ENCODE measurements at regions not wholly inside any gene's neighbourhood (a gene's known extent, or its start where the extent isn't known, plus 50 kb on each side); places are given as distances from the start of the nearest gene placed in this dataset.
A peak's percentile ranks its signal among the peaks of the same experiment; 100 is the strongest.

DNA sequence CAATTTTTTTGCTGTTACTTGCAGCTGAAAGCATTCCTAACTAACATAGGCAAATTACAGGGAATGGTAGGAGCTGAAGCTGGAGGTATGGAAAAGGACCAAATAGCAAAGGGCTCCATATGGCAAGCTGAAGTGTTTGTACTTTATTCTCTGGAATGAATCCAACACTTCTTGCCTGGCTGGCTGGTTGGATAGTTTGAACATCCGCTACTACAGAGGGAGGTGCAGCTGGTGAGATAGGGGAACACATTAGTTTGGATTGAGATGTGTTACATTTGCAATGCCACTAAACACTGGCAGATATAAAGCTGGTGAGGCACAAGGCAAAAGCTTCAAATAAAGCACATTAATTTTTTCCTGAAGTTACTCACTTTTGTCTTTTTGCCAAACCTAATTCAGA lies 291.5 kb downstream of the SP3 start:
- FAIRE-seq, result no peak

DNA sequence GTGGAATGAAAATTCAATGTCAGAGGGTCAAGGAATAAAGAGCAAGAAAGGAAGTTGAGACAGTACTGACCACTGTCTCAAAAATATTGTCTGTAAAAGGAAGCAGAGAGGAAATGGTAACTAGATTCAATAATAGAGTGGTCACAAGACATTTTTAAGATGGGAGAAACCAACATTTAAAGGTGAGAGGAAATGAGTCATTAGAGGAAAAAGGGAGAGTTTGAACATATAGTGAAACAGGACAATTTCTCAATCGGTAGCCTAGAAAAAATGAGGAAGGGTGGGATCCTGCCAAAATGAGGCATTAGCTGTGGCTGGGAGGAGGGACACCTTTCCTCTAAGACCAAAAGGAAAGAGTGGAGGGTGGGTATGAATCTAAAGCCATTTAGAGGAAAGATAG lies 288.5 kb downstream of the SP3 start:
- FAIRE-seq, result no peak

DNA sequence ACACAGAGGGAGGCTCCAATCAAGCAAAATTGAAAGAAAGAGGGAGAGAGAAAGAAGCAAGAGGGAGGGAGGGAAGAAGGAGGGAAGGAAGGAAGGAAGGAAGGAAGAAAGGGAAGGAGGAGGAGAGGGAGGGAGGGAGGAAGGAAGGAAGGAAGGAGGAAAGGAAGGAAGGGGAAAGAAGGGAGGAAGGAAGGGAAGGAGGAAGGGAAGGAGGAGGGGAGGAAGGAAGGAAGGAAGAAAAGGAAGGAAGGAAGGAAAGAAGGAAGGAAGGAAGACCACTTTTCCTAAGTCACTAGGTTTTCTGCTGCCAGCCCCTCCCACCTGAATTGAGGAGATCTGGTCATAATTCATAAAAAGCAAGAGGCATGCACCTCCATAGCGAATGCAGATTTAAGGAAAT lies 287.0 kb downstream of the SP3 start:
- no peak for FAIRE-seq

DNA sequence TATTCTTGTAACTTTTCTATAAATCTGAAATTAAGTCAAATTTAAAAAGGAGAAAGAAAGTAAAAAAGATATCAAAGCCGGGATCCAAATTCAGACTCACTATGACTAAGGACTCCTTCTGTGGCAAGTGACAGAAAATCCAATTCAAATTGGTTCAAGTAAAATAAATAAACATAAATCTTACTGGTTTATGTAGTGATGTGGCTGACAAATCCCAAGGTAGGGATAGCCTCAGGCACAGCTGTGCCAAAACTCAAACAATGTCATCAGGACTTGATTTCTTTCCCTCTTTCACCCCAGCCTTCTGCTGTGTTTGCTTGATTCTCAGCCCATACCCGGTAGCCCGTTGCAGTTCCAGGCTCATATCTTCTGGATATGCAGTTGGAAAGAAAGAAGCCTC lies 284.6 kb downstream of the SP3 start:
- no peak for FAIRE-seq

DNA sequence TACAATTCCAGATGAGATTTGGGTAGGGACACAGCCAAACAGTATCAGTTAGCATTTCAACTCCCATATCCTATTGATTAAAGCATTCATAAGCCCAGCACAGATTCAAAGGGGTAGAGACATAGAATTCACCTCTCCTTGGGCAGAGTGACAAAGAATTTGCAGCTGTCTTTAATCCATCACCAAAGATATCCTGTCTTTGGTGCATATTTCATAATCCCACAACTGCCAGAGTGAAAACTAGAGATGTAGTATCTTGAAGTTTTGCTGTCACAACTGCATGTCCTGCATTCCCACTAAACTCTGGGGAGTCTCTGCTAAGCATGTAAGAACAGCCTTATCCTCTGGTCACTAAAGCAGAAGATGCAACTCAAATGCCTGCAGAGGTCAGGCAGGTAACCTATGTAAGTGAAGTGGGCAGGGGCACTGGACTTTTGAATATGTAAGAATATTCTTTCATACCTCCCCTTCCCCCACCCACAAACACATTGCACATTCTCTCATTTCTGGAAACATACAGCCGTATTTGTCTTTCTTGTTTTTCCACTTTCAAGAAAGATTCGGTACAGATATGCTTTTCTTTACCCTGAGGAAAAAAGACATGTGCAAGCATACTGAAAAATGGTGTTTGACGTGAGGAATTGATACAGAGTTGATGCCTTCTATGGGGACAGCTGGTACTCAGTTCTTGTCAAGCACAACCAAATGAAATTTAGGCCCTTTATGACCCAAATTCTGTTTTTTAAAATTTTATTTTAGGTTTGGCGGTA lies 283.1 kb downstream of the SP3 start:
- no peak for FAIRE-seq

DNA sequence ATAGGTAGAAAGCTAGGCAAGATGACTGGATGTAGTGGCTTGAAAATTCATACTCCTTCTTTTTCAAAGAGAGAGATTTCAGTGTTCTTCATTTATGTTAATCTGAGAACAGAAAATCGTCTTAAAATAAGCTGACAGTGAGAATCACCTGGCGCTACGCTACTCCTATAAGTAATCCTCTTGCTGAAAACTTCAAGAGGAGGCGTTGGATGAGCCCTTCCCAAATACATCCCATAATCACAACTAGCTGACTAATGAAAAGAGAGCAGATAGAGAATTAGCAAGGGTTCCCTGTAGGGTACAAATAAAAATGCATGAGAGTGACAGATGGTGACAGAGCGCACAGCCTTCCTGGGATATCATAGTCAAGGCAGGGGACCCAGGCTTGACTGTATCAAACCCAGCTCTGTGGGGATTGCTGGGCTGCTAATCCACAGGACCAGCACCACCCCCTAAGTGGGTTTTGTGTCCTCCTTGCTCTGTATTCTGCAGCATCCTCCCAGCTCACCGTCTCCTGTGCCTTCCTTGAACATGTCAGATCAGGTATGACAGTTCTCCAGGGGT lies 280.2 kb downstream of the SP3 start:
- FAIRE-seq, result no peak

DNA sequence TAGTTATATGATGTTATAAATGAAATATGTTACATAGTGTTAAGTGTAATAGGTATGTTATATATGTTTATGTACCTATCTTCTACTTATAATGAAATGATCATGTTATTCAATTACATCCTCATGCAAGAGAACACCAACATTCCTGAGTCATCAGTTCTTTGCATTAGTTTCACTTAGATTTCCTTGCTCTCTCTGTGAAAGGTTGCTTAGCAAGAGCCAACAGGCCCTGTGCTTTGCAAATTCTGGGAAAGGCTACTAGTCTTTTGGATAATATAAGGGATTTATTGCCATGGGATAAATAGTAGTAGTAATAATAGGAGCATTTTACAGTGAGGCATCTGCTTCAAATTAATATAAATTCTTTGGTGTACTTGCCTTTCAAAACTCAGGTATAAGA lies 274.8 kb downstream of the SP3 start:
- FAIRE-seq, result no peak

DNA sequence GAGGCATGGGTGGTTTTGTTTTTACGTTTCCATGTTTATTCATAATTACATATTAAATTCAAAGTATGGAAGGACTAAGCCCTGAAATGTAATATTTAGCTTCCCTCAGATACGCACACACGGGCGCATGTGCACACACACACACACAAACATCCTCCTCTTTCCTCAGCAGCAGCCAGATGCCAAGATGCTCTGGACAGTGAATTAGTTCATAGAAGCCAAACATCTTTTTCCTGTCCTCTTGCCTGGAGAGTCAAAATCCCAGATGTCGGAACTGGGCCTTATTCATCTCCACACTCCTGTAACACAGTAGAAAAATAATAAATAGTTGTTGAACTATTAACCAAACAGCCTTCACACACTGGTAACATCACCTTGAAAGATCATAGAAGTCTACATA lies 273.1 kb downstream of the SP3 start:
- no peak for FAIRE-seq

DNA sequence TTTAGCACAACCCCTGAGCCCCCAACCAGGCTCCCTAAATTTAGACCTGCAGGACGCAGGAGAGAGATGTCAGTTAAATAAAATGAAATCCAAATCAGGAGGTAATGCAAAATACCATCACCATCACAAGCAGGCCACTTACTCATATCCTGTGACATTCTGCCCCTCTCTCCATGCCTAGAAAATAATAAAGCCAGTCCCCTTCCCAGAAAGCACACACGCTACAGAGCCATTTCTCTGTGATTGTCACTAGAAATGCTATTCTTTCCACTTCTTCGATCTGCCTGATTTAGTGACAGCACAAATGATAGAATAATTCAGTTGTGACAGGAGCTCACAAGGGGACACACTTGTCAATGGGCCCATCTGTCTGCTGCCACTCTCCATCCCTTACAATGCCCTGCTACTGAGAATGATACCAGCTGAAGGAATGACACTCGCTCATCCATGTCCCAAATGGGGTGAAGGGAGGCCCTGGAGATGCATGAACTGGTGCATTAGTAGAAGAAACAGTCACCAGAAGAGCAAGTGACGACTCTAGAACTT lies 272.1 kb downstream of the SP3 start:
- no peak for FAIRE-seq

DNA sequence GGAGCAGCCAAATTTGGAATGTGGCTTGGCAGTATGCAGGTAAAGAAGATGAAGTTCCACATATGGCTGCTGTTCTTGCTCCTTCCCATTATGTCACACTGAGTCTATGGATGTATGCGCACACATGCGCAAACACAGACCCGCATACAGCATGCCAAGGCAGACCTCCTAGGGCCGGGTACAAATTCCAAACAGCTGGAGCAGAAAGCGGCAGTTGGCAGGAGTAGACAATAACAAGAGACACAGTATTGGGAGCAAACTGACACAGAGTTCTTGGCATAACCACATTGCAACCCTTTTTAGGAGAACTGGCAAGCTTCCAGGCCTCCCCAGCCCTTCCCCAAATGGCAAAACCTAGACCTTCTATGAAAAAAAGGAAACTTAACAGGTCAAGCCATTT lies 268.9 kb downstream of the SP3 start:
- no peak for FAIRE-seq

DNA sequence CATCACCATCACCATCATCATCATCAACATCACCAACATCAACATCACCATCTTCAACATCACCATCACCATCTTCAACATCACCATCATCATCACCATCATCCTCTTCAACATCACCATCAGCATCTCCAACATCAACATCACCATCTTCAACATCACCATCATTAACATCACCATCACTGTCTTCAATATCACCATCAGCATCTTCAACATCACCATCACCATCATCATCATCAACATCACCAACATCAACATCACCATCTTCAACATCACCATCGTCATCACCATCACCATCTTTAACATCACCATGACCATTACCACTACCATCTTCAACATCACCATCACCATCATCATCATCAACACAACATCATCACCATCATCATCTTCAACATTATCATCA lies 267.2 kb downstream of the SP3 start:
- FAIRE-seq, result no peak

DNA sequence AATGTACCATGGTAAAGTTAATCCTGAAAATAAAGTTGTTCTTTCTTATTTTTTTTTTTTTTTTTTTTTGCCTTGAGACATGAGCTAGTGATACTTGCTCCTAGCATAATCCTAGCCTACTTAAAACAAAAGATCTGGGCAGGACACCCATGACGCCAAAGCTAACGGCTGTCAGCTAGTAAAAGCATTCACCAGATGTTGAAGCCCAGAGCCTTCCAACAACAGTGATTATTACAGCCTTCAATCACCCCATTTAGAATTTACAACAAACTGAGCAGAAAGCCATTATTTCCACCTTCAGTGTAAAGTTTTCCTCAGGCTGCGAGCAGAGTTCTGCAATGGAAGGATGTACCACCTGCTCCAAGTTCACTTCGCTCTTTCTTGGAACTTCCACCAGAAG lies 259.5 kb downstream of the SP3 start:
- no peak for FAIRE-seq

DNA sequence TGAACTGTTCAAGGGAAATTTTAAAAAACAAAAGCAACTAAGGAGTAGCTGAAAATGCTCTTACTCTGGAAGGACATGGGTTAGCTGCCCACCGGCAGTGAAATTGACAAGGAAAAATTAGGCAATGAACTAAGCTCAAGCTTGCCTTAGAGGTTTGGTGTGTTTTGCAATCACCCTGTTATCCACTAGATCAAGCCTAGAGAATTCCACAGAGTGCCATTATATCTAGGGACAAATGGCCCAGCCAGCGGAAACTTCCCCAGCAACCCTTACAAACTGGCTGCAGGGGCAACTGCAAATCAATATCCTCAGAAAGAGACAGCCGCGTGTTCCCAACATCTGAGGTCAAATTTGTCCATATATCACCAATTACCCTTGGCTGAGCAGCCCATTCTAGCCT lies 258.2 kb downstream of the SP3 start:
- no peak for FAIRE-seq

DNA sequence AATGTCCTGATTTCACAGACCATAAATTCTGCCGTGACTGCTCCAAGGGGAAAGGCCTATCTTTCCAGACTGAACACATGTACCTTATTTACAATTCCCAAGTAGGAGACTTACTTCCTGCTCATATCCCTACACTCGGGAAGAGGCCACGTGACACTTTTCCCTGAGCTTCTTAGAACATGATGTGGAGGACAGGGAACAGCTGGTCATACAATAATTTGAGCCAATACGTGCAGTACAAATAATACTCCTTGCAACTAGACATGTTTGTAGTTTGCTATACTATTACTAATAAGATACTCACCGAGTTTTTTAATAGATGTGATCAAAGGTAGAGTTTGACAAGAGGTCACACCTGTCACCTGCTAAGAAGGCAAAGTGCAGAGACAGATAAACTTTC lies 256.4 kb downstream of the SP3 start:
- no peak for FAIRE-seq

DNA sequence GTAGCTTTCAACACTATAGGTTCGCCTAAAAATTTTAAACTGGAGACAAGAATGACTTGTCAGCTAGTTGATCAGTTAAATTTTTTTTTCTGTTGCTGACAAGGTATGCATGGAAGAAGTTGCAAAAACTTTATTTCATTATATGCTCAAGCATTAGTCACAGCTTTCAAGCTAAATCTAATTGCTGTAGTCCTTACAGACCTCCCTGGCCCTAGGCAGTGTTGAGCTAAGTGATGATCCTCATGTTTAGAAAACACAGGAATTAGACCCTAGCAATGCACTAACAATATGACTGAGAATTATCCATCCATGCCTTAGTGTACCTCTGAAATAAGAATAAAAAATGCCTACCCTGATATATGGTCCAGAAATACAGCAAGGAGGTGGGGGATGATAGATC lies 253.4 kb downstream of the SP3 start:
- no peak for FAIRE-seq

DNA sequence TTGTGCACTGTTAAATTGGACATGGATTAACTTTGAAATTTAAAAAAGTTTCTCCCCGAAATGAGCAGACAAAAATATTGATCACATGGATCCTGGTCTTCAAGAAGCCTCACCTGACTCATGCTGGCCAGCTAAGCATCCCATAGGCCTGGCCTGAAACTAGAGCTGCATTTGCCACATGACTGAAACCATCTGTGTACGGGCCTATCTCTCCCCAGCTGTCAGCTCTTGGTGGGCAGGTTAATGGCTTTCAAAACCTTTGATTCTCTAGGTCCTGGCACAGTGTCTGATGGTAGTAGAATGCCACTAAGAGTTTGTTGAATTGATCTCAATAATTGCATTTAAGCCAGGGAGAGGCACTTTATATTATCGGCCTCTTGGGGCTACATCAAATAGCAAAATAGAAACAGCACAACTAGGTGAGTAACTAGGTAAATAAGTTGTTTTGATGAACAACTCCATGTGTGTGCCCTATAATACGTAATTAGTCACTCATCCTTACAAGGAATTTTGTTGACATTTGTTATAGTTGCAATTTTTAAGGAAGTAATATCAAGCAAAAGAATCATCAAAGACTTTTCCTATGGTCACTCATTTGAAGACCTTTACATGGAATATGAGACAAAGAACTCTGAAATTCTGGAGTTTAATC lies 251.1 kb downstream of the SP3 start:
- no peak for FAIRE-seq

DNA sequence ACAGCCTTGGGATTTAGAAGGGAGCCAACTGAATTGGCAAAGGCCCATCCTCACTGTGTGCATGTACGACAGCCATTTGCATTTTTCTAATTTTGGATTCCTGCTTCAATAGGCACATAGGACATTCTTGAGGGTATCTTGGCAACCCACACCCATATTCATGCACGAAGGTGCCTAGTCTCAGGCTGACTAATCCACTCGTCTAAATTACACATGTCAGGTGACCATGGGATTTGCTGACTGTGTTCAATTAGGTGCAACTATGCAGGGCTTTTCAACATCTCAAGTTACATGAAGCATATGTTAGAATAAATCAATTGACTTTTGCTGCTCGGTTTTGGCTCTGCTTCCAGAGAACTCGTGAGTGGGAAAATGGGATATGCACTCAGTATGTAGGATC lies 249.7 kb downstream of the SP3 start:
- no peak for FAIRE-seq

DNA sequence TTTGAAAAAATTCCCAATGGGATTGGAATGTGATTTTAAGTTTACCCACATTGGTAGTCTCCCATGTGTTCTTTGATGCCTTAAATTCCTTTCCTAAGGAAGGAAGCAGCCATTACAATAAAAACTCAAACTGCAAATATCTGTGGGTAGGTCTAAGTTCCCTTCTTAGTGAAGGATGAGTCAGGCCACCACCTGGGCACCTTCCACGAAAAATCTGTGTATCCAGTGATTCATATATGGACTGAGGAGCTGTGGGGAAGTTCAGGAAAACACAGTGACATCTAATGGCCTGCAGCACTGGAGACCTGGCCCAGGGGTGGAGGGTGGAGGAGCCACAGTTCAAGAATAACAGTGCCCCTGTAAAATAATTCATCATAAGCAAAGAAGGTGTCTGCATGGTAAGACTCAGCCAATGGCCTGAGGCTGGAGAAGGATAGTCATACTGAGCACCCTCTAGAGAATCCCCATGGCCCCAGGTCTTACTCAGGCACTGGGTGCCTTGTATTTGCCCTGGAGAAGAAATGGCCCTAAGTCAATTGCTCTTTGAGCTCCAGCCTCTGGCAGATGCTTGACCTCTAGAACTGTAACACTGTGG lies 248.6 kb downstream of the SP3 start:
- FAIRE-seq, result no peak

DNA sequence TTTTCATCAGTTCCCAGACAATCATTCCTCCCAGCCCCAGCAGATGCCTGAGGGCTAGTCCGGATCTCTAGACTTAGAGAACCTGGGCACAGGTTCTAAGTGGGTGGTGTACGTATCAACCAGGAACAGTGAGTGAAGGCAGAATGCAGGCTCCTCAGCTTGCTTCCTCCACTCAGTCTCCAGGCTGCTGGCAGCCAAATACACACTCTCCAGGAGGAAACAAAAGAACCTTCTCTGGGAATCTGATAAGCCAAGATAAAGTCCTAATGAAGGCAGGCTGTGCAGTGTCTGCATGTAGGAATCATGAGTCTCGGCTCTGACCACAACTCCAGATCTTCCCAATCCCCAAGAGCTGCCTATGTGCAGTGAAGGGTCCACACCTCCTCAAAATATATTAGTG lies 245.7 kb downstream of the SP3 start:
- FAIRE-seq, result no peak

DNA sequence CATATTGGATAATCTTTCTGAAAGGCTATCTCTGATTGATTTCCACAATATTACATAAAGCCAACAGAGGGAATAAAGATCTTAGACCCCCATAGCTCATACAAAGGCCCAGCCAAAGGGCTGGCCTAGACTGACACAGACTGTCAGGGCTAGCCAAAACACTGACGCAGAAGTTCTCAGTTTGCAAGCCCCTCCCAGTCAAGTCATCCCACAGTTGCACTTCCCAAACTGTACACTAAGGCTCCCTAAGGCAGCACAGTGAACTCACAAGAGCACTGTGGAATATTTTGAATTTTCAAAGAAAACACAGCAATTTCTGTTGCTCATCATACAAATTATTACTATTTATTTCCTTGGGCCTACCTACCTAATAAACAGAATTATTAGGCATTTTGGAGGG lies 244.9 kb downstream of the SP3 start:
- FAIRE-seq, result no peak

DNA sequence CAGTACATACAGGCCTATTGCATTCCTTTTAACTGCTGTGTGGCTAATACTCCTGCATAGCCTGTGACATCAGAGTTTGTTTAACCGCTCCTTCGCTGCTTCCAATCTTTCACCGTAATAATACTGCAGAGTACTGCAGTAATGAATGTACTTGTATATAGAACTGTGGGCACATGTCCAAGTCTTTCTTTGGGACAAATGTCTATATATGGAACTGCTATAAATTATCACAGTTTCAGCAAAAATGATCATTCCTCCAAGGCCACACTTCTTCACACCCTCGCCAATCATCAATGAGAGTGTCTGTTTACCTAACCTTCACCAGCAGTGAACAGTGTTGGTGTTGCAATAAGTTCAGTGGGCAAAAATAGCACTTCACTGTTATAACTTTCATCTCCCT lies 230.4 kb downstream of the SP3 start:
- no peak for FAIRE-seq

DNA sequence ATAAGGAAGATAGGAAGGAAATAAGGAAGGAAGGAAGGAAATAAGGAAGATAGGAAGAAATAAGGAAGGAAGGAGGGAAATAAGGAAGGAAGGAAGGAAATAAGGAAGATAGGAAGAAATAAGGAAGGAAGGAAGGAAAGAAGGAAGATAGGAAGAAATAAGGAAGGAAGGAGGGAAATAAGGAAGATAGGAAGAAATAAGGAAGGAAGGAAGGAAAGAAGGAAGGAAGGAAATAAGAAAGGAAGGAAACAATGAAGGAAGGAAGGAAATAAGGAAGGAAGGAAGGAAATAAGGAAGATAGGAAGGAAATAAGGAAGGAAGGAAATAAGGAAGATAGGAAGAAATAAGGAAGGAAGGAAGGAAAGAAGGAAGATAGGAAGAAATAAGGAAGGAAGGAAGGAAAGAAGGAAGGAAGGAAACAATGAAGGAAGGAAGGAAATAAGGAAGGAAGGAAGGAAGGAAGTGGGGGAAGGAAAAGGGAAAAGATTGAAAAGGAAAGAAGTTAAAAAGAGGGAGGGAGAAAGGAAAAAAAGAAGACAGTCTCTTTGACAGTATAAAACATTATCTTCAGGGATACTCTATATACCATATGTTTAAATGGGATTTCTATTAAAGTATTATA lies 227.1 kb downstream of the SP3 start:
- peak; percentile 37 for FAIRE-seq

DNA sequence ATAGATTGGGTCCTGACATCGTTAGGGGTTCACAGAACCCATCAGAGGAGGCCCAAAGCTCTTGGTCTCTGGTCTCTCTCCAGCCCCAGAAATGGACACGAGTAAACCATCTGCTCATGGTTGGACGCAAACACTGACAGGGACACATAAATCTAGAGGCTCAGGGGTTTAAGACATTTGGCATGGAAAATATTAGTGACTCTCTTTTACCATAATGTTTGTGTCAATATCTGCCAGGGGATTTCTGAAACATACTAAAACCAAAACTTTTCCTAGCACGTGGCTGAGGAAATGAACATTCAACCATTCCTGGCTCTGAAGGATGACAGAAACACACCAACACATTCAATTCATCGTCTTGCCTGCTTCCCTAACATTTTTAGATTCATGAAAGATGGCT lies 226.2 kb downstream of the SP3 start:
- FAIRE-seq, result no peak
